ENCODE measurements at regions not wholly inside any gene's neighbourhood (a gene's known extent, or its start where the extent isn't known, plus 50 kb on each side); places are given as distances from the start of the nearest gene placed in this dataset.
"Not testable (repeated sequence)": the region's sequence is repeated elsewhere in the genome, so short reads cannot be mapped to it uniquely, and the experiment has no call there.

- Histone ChIP-seq H3K27me3 (ENCODE audit: control insufficient read depth, insufficient read depth, low read length) (no peaks in the 10 kb centered on the region), H3K9ac (ENCODE audit: low read length) (no peak overlapping the region), H3K36me3 (ENCODE audit: control insufficient read depth, low read depth, low read length) (no peaks in the 10 kb centered on the region), H3K9me3 (ENCODE audit: control insufficient read depth, low read depth, low read length) (no peaks in the 10 kb centered on the region), H3K4me3 (ENCODE audit: low read length) (no peak overlapping the region), H3K4me1 (ENCODE audit: control insufficient read depth, low read depth, low read length) (no peaks in the 10 kb centered on the region), H3K27ac (ENCODE audit: low read length) (no peak overlapping the region)
These were observed 86.4 kb downstream of the MED10 start for GRCh38 chr5:6291961-6292360.

- no peak overlapping the region for H3K4me3 ChIP-seq (ENCODE audit: low read length)
- H3K9ac ChIP-seq (ENCODE audit: low read length): no peak overlapping the region
These were observed 89.1 kb downstream of the MED10 start for GRCh38 chr5:6289239-6289638.

GRCh38 chr5:6287176-6287575 lies 91.2 kb downstream of the MED10 start:
- H3K9ac ChIP-seq (ENCODE audit: low read length): no peak overlapping the region
- H3K27me3 ChIP-seq (ENCODE audit: control insufficient read depth, insufficient read depth, low read length): no peaks in the 10 kb centered on the region
- H3K4me1 ChIP-seq (ENCODE audit: control insufficient read depth, low read depth, low read length): no peaks in the 10 kb centered on the region
- no peaks in the 10 kb centered on the region for H3K9me3 ChIP-seq (ENCODE audit: control insufficient read depth, low read depth, low read length)
- no peak overlapping the region for H3K4me3 ChIP-seq (ENCODE audit: low read length)
- no peaks in the 10 kb centered on the region for H3K36me3 ChIP-seq (ENCODE audit: control insufficient read depth, low read depth, low read length)
- H3K27ac ChIP-seq (ENCODE audit: low read length): no peak overlapping the region

More at GRCh38 chr5:6289239-6289638, 89.1 kb downstream of the MED10 start:
- Histone ChIP-seq H3K36me3 (ENCODE audit: control insufficient read depth, low read depth, low read length) (no peaks in the 10 kb centered on the region), H3K9me3 (ENCODE audit: control insufficient read depth, low read depth, low read length) (no peaks in the 10 kb centered on the region), H3K4me1 (ENCODE audit: control insufficient read depth, low read depth, low read length) (no peaks in the 10 kb centered on the region), H3K27me3 (ENCODE audit: control insufficient read depth, insufficient read depth, low read length) (no peaks in the 10 kb centered on the region), H3K27ac (ENCODE audit: low read length) (no peak overlapping the region)

- no peak overlapping the region for H3K4me3 ChIP-seq (ENCODE audit: low read length)
- no peak overlapping the region for H3K9ac ChIP-seq (ENCODE audit: low read length)
These were observed 91.9 kb downstream of the MED10 start for GRCh38 chr5:6286404-6286803.

DNA sequence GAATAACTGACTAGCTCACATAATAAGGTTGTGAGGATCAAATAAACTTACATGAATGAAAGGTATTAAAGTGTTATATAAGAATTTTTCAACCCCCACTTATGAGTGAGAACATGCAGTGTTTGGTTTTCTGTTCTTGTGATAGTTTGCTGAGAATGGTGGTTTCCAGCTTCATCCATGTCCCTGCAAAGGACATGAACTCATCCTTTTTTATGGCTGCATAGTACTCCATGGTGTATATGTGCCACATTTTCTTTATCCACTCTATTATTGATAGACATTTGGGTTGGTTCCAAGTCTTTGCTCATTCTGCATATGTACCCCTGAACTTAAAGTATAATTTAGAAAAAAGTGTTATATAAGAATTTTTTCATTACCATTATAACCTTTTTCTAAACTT lies 93.9 kb downstream of the MED10 start:
- H3K4me1 ChIP-seq (ENCODE audit: control insufficient read depth, low read depth, low read length); H3K36me3 ChIP-seq (ENCODE audit: control insufficient read depth, low read depth, low read length); H3K27me3 ChIP-seq (ENCODE audit: control insufficient read depth, insufficient read depth, low read length); H3K9ac ChIP-seq (ENCODE audit: low read length); H3K4me3 ChIP-seq (ENCODE audit: low read length); H3K27ac ChIP-seq (ENCODE audit: low read length); H3K9me3 ChIP-seq (ENCODE audit: control insufficient read depth, low read depth, low read length): not testable (repeated sequence)

More at GRCh38 chr5:6286404-6286803, 91.9 kb downstream of the MED10 start:
- Histone ChIP-seq H3K36me3 (ENCODE audit: control insufficient read depth, low read depth, low read length) (no peaks in the 10 kb centered on the region), H3K9me3 (ENCODE audit: control insufficient read depth, low read depth, low read length) (no peaks in the 10 kb centered on the region), H3K4me1 (ENCODE audit: control insufficient read depth, low read depth, low read length) (no peaks in the 10 kb centered on the region), H3K27me3 (ENCODE audit: control insufficient read depth, insufficient read depth, low read length) (no peaks in the 10 kb centered on the region), H3K27ac (ENCODE audit: low read length) (no peak overlapping the region)

DNA sequence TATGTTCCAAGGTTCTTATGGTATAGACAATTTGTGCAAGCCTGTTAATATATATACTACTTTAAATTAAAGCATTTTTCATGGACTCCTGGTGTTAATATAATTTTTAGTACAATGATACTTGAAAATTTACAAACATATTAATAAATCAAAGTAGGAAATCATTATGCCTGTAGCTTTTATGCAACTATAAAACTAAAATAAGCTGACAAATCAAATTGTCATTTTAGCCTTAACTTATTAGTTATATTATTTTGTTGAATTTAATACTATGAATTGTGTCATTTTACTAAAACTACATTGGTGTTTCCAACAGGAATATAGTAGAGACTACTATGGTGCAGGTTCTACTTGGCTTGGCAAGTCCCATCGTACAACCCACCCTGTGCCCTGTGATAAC lies 96.0 kb downstream of the MED10 start:
- H3K9me3 ChIP-seq (ENCODE audit: control insufficient read depth, low read depth, low read length): no peaks in the 10 kb centered on the region
- H3K36me3 ChIP-seq (ENCODE audit: control insufficient read depth, low read depth, low read length): no peaks in the 10 kb centered on the region
- no peak overlapping the region for H3K9ac ChIP-seq (ENCODE audit: low read length)
- no peaks in the 10 kb centered on the region for H3K4me1 ChIP-seq (ENCODE audit: control insufficient read depth, low read depth, low read length)
- no peak overlapping the region for H3K27ac ChIP-seq (ENCODE audit: low read length)
- no peaks in the 10 kb centered on the region for H3K27me3 ChIP-seq (ENCODE audit: control insufficient read depth, insufficient read depth, low read length)
- no peak overlapping the region for H3K4me3 ChIP-seq (ENCODE audit: low read length)

DNA sequence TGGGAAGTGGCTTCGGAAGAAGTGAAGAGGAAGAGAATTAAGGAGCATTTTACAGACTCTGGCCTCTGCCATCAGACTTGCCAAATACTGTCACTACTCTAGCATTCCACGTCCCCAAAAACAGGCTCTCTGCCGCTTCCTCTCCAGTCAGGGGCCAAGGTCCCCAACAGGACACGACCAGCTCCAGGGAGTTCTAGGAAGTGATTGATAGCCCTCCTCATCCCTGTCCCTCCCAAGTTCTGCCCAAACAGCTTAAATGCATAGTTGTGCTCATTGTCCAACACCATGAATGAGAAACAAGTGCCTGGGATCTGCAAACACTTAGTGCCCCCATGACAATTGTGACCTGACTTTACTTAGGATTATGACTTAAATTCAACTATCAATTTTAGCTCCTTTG lies 96.5 kb downstream of the MED10 start:
- Histone ChIP-seq H3K9me3 (ENCODE audit: control insufficient read depth, low read depth, low read length) (no peaks in the 10 kb centered on the region), H3K27ac (ENCODE audit: low read length) (no peak overlapping the region), H3K9ac (ENCODE audit: low read length) (no peak overlapping the region), H3K4me3 (ENCODE audit: low read length) (no peak overlapping the region), H3K27me3 (ENCODE audit: control insufficient read depth, insufficient read depth, low read length) (no peaks in the 10 kb centered on the region), H3K4me1 (ENCODE audit: control insufficient read depth, low read depth, low read length) (no peaks in the 10 kb centered on the region), H3K36me3 (ENCODE audit: control insufficient read depth, low read depth, low read length) (no peaks in the 10 kb centered on the region)

DNA sequence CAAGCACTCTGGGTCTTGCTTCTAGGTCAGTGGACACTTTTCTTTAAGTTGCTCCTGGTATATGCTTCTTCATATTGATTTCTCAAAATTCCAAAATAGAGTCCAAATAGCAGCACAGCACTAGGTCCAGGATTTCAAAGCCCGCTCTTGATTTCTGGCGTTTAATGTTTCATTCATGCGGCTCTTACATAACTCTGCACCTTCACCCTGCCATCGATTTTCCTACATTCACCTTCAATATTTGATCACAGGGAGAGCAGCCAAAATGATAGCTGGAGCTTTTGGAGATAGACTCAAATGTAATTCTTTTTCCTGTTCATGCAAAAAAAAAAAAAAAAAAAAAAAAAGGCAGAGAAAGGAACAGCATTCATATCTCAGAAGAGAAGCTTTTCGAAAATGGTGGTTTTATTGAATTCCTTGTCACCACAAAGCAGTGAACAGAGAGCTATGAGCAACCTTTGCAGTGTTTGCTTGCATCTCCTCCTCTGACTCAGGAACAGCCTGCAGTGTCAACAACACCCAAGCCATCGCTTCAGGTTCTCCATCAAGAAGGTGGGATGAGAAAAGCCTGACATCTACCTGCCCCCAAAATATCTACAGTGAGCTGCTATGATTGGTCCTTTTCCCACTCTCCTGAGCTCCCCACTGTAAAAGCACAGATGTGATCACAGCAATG lies 97.8 kb downstream of the MED10 start:
- Histone ChIP-seq H3K4me1 (ENCODE audit: control insufficient read depth, low read depth, low read length) (no peaks in the 10 kb centered on the region), H3K27me3 (ENCODE audit: control insufficient read depth, insufficient read depth, low read length) (no peaks in the 10 kb centered on the region), H3K9ac (ENCODE audit: low read length) (no peak overlapping the region), H3K9me3 (ENCODE audit: control insufficient read depth, low read depth, low read length) (no peaks in the 10 kb centered on the region), H3K36me3 (ENCODE audit: control insufficient read depth, low read depth, low read length) (no peaks in the 10 kb centered on the region), H3K4me3 (ENCODE audit: low read length) (no peak overlapping the region), H3K27ac (ENCODE audit: low read length) (no peak overlapping the region)

DNA sequence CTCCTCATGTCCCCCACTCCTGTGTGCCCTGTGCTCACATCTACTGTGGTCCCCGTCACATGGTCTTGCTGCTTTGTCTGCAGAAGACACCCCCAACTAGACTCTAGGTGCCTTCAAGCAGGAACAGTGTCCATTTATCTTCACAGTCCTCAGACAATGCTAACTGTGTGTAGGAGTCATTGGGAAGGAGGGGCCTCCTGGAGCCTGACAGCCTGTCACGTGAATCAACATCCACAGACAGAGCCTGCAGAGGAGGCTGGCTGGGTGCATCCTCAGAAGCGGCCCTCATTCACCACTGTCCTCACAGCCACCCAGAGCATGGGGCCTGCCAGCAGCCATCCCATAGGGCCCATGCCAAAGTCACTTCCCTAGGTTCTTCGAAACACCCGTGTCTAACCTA lies 98.7 kb downstream of the MED10 start:
- no peaks in the 10 kb centered on the region for H3K36me3 ChIP-seq (ENCODE audit: control insufficient read depth, low read depth, low read length)
- H3K27me3 ChIP-seq (ENCODE audit: control insufficient read depth, insufficient read depth, low read length): no peaks in the 10 kb centered on the region

GRCh38 chr5:6274846-6275543 lies 103.4 kb downstream of the MED10 start:
- Histone ChIP-seq H3K9me3 (ENCODE audit: control insufficient read depth, low read depth, low read length) (no peaks in the 10 kb centered on the region), H3K27me3 (ENCODE audit: control insufficient read depth, insufficient read depth, low read length) (no peaks in the 10 kb centered on the region), H3K27ac (ENCODE audit: low read length) (no peak overlapping the region), H3K9ac (ENCODE audit: low read length) (no peak overlapping the region), H3K36me3 (ENCODE audit: control insufficient read depth, low read depth, low read length) (no peaks in the 10 kb centered on the region), H3K4me1 (ENCODE audit: control insufficient read depth, low read depth, low read length) (no peaks in the 10 kb centered on the region), H3K4me3 (ENCODE audit: low read length) (no peak overlapping the region)

More for the DNA sequence above, 98.7 kb downstream of the MED10 start:
- Histone ChIP-seq H3K9me3 (ENCODE audit: control insufficient read depth, low read depth, low read length) (no peaks in the 10 kb centered on the region), H3K9ac (ENCODE audit: low read length) (no peak overlapping the region), H3K27ac (ENCODE audit: low read length) (no peak overlapping the region), H3K4me1 (ENCODE audit: control insufficient read depth, low read depth, low read length) (no peaks in the 10 kb centered on the region), H3K4me3 (ENCODE audit: low read length) (no peak overlapping the region)

- Histone ChIP-seq H3K36me3 (ENCODE audit: control insufficient read depth, low read depth, low read length) (no peaks in the 10 kb centered on the region), H3K27ac (ENCODE audit: low read length) (no peak overlapping the region), H3K9me3 (ENCODE audit: control insufficient read depth, low read depth, low read length) (no peaks in the 10 kb centered on the region), H3K4me3 (ENCODE audit: low read length) (no peak overlapping the region), H3K27me3 (ENCODE audit: control insufficient read depth, insufficient read depth, low read length) (no peaks in the 10 kb centered on the region), H3K9ac (ENCODE audit: low read length) (no peak overlapping the region), H3K4me1 (ENCODE audit: control insufficient read depth, low read depth, low read length) (no peaks in the 10 kb centered on the region)
These were observed 104.6 kb downstream of the MED10 start for GRCh38 chr5:6273749-6274148.
